ENCODE measurements at regions not wholly inside any gene's neighbourhood (a gene's known extent, or its start where the extent isn't known, plus 50 kb on each side); places are given as distances from the start of the nearest gene placed in this dataset.

DNA sequence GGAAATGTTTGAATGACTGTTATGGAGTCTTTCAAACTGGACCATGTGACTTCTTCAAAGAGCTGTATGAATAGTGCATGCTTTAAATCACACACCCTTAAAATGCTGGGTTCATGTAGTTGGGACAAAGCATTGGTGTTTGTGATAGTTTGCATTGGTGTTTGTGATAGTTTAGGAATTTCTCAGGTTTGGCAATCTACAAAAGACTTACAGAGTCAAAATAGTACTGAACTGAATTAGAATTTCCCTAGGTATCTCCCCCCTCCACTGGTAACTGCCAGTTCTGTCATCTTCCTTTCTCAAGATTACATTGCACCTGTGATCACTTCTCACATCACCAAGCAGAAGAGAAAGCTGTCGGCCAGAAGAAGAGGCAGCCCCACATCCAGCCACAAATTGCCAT, 261.1 kb downstream of the GATA3 start:
- TF ChIP-seq, protein P1, sequence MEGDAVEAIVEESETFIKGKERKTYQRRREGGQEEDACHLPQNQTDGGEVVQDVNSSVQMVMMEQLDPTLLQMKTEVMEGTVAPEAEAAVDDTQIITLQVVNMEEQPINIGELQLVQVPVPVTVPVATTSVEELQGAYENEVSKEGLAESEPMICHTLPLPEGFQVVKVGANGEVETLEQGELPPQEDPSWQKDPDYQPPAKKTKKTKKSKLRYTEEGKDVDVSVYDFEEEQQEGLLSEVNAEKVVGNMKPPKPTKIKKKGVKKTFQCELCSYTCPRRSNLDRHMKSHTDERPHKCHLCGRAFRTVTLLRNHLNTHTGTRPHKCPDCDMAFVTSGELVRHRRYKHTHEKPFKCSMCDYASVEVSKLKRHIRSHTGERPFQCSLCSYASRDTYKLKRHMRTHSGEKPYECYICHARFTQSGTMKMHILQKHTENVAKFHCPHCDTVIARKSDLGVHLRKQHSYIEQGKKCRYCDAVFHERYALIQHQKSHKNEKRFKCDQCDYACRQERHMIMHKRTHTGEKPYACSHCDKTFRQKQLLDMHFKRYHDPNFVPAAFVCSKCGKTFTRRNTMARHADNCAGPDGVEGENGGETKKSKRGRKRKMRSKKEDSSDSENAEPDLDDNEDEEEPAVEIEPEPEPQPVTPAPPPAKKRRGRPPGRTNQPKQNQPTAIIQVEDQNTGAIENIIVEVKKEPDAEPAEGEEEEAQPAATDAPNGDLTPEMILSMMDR (IDR thresholded peaks at IDR 0.05), result no peak
- TF ChIP-seq POLR2A (IDR thresholded peaks at IDR 0.05), result no peak
